LNCAP (cell line): ENCODE measurements at regions not wholly inside any gene's neighbourhood (a gene's known extent, or its start where the extent isn't known, plus 50 kb on each side); places are given as distances from the start of the nearest gene placed in this dataset.

ENCODE experiments used
- CTCF ChIP-seq: fragments of 450-650 bp; IDR thresholded peaks from 2 replicates; pipeline ENCODE4 v1.5.1; 2017; ENCODE audit warnings: mild to moderate bottlenecking

GRCh38 chr4:121614101-121614500 lies 82.7 kb downstream of the ANXA5 start:
- no peak for TF ChIP-seq CTCF

- TF ChIP-seq CTCF: no peak
Observed at GRCh38 chr4:121599049-121599448, 97.7 kb downstream of the ANXA5 start.

- no peak for TF ChIP-seq CTCF
Observed at GRCh38 chr4:121597346-121597934, 99.3 kb downstream of the ANXA5 start.

- no peak for TF ChIP-seq CTCF
Observed at GRCh38 chr4:121594796-121595526, 101.8 kb downstream of the ANXA5 start.

GRCh38 chr4:121593760-121594159 lies 103.0 kb downstream of the ANXA5 start:
- no peak for TF ChIP-seq CTCF

GRCh38 chr4:121584836-121585235 lies 111.9 kb downstream of the ANXA5 start:
- no peak for TF ChIP-seq CTCF

- TF ChIP-seq CTCF: no peak
Observed at GRCh38 chr4:121583396-121583795, 113.4 kb downstream of the ANXA5 start.

- TF ChIP-seq CTCF: no peak
Observed at GRCh38 chr4:121582296-121582695, 114.5 kb downstream of the ANXA5 start.
